ENCODE measurements at regions not wholly inside any gene's neighbourhood (a gene's known extent, or its start where the extent isn't known, plus 50 kb on each side); places are given as distances from the start of the nearest gene placed in this dataset.
A peak's percentile ranks its signal among the peaks of the same experiment; 100 is the strongest.

- no peak for DNase-seq
These were observed 101.5 kb downstream of the MICALL2 start for GRCh38 chr7:1357601-1358271.

GRCh38 chr7:1358376-1359050, 100.8 kb downstream of the MICALL2 start:
- DNase-seq: no peak

GRCh38 chr7:1359051-1359400, 100.2 kb downstream of the MICALL2 start:
- no peak for DNase-seq

GRCh38 chr7:1359681-1360485, 99.4 kb downstream of the MICALL2 start:
- DNase-seq: no peak

DNA sequence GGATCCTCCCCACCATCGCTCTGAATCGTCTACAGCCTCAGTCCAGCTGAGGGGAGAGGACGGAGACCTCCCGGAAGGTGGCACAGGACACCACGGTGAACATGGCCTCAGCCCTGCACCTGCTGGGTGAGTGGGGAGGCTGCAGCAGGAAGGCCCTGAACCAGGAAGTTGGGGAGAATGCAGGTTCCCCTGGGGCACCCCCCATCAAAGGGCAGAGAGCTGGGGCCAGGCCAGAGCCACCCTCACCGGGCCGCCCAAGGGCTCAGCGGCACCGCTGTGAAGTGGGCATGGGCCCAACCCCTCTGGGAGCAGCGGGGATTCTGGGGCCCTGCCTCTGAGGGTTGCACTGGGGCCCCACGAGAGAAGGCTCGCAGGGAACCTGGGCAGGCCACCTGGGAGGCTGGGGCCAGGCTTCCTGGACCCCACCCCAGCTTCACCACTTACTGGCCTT, 98.7 kb downstream of the MICALL2 start:
- no peak for DNase-seq

GRCh38 chr7:1361016-1361755, 98.1 kb downstream of the MICALL2 start:
- no peak for DNase-seq

- DNase-seq: no peak
These were observed 97.5 kb downstream of the MICALL2 start for GRCh38 chr7:1361756-1362125.

GRCh38 chr7:1362301-1362700, 97.0 kb downstream of the MICALL2 start:
- no peak for DNase-seq

DNA sequence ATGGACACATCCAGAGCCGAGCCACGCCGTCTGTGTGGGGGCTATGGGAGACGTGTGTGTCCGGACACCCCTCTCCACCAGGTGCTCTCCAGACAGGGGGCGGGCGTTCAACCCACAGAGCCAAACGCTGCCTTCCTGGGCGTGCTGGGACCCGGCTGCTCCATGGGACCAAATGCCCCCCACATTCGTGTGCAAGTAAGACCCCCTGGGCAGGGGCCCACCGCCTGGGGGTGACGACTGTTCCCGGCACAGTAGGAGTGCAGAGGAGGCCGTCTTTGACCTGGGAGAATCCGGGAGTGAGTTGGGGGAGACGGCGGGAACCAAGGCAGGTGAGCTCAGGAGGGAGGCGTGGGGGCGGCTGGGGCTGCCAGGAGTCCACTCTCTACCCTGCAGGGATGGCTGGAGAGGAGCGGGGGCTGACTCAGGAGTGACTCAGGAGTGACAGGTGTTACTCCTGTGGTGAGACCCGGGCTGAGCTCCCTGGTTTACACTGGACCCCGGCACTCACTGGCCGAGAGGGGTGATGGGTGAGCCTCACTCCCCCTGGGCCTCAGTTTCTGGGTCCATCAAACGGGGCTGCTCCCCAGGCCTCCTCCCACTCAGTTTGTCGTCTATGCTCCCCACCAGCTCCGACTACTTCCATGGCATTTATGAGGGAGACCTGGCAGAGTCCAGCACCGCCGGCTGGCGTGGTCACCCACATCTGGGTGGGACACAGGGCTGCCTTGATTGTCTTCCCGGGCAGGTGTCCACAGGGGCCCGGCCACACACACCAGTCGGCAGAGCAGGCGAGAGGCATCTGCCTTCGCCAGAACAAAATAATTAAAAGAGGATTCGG, 95.0 kb downstream of the MICALL2 start:
- no peak for DNase-seq

DNA sequence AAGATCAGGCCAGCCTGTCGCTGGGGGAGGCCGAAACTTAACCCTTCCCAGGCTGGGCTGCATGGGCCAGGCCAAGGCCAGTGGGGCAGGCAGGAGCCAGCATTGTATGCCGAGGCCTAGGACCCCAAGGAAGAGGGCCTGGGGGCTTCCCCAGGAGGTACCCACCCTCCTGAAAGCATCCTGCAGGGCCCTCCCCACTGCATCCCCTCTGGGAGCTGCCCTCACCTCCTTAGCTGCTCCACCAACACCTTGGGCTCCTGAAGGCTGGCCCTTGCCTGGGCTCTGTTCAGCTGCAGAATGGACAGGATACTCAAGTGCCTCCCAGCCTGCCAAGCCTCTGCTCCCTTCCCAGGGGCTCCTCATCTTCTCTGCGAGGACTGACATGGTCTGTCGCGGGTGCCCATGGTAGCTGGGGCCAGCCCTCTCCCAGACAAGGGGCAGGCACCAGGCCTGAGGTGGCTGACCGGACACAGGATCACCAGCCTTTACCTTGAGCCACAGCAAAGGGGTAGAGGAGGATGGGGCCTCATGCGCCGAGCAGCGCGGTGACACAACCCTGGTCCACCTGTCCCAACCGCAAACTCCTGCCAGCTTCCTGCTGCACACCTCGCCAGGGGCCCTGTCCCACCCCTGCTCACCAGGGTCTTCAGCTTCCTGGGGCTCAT, 94.2 kb downstream of the MICALL2 start:
- DNase-seq: no peak

- no peak for DNase-seq
These were observed 93.4 kb downstream of the MICALL2 start for GRCh38 chr7:1365846-1366245.

DNA sequence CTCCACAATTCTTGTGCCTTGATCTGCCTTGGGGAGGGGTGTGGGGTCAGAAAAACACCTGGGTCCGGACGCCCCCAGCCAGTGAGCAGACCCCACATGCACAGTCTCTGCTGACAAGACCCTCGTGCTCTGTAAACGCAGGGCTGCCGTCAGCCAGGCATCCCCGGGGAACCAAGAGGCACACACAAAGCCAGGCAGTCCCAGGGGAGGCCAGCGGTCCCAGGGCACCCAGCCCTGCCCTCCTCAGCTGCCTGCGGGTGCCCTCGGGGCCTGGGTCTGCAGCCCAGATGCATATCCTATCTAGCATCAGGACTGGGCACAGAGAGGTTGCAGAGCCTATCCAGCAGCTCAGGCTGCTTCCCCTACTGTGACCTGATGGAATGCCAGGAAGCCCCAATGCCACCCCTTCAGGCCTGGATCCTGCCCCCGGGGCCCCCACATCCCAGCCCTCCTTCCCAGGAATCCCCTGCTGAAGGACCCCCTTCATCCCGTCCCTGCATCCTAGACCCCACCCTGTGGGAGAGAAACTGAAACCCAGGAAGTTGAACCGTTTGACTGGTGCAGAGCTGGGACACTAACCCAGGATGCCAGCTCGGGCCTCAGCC, 92.4 kb downstream of the MICALL2 start:
- DNase-seq: no peak

DNA sequence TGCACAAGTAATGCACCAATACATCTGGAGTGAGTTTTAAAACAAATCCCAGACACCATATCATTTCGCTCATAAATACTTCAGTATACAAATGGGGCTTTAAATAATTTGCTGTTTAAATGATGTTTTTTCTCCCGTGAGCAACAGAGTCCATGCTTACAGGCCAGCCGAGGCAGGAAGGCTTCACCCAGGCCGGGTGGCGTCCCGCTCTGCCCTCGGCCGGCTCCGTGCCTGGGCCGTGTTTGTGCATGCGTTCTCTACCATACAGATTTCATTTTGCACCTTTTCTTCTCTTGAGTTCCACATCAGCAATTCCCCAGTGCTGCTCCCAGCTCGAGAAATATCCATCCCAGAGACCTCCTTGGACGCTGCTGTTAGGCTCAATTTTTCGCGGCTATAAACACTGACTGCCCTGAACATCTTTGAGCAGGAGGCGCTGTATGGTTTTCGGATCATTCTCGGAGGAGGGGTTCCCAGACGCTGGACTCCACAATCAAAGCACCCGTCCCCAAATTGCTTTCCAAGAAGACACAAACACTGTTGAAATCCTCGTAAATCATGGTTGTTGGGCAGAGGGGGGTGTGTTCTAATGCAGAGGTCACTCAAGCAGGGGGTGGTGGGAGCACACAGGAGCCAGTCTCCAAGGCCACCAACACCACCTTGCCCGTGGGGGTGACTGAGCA, 91.6 kb downstream of the MICALL2 start:
- no peak for DNase-seq

DNA sequence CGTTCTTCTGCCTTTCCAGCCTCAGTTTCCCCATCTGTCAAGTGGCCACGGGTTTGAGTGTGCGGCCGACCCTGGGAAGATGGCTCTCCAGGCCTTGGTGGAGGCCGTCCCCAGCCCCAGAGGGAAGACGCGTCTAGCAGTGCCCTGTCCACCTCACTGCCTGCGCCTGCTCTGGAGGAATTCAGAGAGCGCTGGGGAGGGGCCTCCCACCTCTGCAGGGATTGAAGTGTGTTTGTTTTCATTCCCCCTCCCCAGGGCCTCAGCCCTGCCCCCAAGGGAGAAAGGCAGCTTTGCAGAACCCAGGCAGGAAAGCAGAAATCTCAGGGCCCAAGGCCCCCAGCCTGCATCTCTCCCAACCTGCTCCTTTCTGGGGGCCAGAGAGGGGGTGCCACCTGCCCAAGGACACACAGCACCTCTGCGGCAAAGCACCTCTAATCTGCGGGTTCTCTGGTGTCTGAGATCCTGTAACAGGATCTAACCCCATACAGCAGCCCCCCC, 91.0 kb downstream of the MICALL2 start:
- DNase-seq: no peak

GRCh38 chr7:1368682-1369571, 90.3 kb downstream of the MICALL2 start:
- peak in 2 of 56 donors; percentile 8 to 45 for DNase-seq

DNA sequence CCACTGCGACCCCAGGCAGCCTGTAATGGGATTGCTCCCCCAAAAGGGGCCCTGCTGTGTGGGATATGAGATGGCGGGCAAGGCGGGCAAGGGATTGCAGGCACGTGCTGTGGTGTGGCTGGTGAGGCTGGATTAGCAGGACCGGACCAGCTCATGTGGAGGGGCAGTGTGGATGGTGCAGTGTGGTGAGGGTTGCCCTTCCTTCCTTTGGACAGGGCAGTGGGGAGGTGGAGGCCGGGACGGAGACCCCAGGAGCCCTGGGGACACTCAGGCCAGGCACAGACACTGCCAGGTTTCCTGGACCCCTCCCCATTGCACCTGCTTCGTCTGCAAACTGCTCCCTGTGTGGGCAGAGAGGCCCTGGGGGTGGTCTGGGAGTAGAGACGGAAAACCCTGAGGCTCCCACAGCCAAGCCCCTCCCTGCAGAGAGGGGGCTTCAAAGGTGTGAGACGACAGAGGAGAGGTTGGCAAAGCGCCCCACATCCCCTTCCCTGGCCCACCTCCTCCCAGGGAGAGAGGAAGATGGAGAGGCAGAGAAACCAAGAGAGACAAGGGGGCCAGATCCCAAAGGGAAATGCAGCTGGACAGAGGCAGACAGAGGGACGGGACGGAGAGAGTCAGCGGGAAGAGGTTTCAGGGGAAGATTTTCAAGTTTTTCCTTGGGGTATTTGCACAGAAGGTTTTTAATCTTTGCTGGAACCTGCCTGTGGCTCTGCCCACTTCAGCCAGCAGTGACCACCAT, 89.2 kb downstream of the MICALL2 start:
- DNase-seq: no peak

DNA sequence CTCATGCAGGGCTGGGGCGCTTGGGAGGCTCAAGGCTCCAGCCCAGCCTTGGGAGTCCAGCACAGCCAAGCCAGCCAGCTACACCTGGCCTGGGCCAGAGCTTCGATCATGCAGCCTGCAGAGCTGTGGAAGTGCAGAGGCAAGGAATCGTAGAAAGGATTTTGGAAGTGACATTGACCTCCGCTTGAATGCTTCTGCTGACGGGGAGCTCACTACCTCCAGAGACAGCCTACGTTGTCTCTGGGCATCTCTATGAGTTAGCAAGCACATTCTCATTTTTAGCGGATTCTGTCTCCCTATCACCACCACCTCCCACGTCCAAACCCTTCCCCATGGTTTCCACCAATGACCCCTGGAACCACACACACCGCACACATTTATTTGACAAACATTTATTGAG, 88.5 kb downstream of the MICALL2 start:
- no peak for DNase-seq

Data from nucleus accumbens (tissue), 56 donors.